ENCODE measurements at regions not wholly inside any gene's neighbourhood (a gene's known extent, or its start where the extent isn't known, plus 50 kb on each side); places are given as distances from the start of the nearest gene placed in this dataset.
A peak's percentile ranks its signal among the peaks of the same experiment; 100 is the strongest.

- H3K4me1 ChIP-seq = peaks cover 0 to 14% of the 10 kb centered on the region in 2 donors
- intact Hi-C loops (cut with DNase I) = no loop called here
- TF ChIP-seq CTCF (IDR thresholded peaks at IDR 0.05) = no peak
- no peaks in the 10 kb centered on the region for H3K27me3 ChIP-seq
- no peaks in the 10 kb centered on the region for H3K36me3 ChIP-seq
- peak overlapping the region; percentile 34 to 67 for H3K27ac ChIP-seq
- no peak overlapping the region for H3K4me3 ChIP-seq
- ATAC-seq = no peak
- no peak for DNase-seq
- no peaks in the 10 kb centered on the region for H3K9me3 ChIP-seq
These were observed 142.6 kb downstream of the PSMG1 start for GRCh38 chr21:39040494-39041110.

GRCh38 chr21:39037807-39038405 lies 145.3 kb downstream of the PSMG1 start:
- TF ChIP-seq CTCF (IDR thresholded peaks at IDR 0.05) = no peak
- intact Hi-C loops (cut with DNase I) = no loop called here
- peaks cover 4 to 18% of the 10 kb centered on the region in 2 donors for H3K4me1 ChIP-seq

GRCh38 chr21:39036581-39036980 lies 146.7 kb downstream of the PSMG1 start:
- H3K9me3 ChIP-seq = no peaks in the 10 kb centered on the region
- H3K4me3 ChIP-seq = no peak overlapping the region
- no peak overlapping the region for H3K27ac ChIP-seq
- intact Hi-C loops (cut with DNase I) = no loop called here
- no peaks in the 10 kb centered on the region for H3K36me3 ChIP-seq
- no peak for TF ChIP-seq CTCF (IDR thresholded peaks at IDR 0.05)
- ATAC-seq (no peak), DNase-seq (no peak)
- peaks cover 4 to 18% of the 10 kb centered on the region in 2 donors for H3K4me1 ChIP-seq
- no peaks in the 10 kb centered on the region for H3K27me3 ChIP-seq

More at GRCh38 chr21:39037807-39038405, 145.3 kb downstream of the PSMG1 start:
- ATAC-seq (no peak), DNase-seq (no peak)
- Histone ChIP-seq H3K9me3 (no peaks in the 10 kb centered on the region), H3K27ac (no peak overlapping the region), H3K27me3 (no peaks in the 10 kb centered on the region), H3K4me3 (no peak overlapping the region), H3K36me3 (no peaks in the 10 kb centered on the region)

- no peak for DNase-seq
- H3K27me3 ChIP-seq = no peaks in the 10 kb centered on the region
- no peaks in the 10 kb centered on the region for H3K9me3 ChIP-seq
- H3K4me1 ChIP-seq = peaks cover 4 to 9% of the 10 kb centered on the region in 2 donors
- ATAC-seq = no peak
- peak overlapping the region; percentile 24 to 34 for H3K27ac ChIP-seq
- no peaks in the 10 kb centered on the region for H3K36me3 ChIP-seq
- TF ChIP-seq CTCF (IDR thresholded peaks at IDR 0.05) = no peak
- H3K4me3 ChIP-seq = no peak overlapping the region
- intact Hi-C loops (cut with DNase I) = no loop called here
These were observed 148.4 kb downstream of the PSMG1 start for GRCh38 chr21:39034590-39035536.

Data from left lung (tissue), 4 donors.